NCI-H146 (cell line): ENCODE measurements at regions not wholly inside any gene's neighbourhood (a gene's known extent, or its start where the extent isn't known, plus 50 kb on each side); places are given as distances from the start of the nearest gene placed in this dataset.

ENCODE experiments used
- DNase-seq: peaks from one replicate; lab custom pipeline; 2025; lab: John Stamatoyannopoulos, UW

GRCh38 chr10:131487822-131488221 is 176.3 kb upstream of the TCERG1L start:
- no peak for DNase-seq

GRCh38 chr10:131490991-131491594 is 179.6 kb upstream of the TCERG1L start:
- no peak for DNase-seq

- no peak for DNase-seq
These were observed 180.8 kb upstream of the TCERG1L start for GRCh38 chr10:131492211-131492857.

GRCh38 chr10:131493432-131493831 is 181.9 kb upstream of the TCERG1L start:
- DNase-seq: no peak

- DNase-seq: no peak
These were observed 182.9 kb upstream of the TCERG1L start for GRCh38 chr10:131494451-131494850.

GRCh38 chr10:131495224-131495623 is 183.7 kb upstream of the TCERG1L start:
- DNase-seq: no peak

- DNase-seq: no peak
These were observed 184.4 kb upstream of the TCERG1L start for GRCh38 chr10:131495892-131496291.

GRCh38 chr10:131496351-131497052 is 185.0 kb upstream of the TCERG1L start:
- no peak for DNase-seq

GRCh38 chr10:131499566-131499965 is 188.0 kb upstream of the TCERG1L start:
- no peak for DNase-seq

GRCh38 chr10:131500181-131500580 is 188.7 kb upstream of the TCERG1L start:
- no peak for DNase-seq

GRCh38 chr10:131500892-131501291 is 189.4 kb upstream of the TCERG1L start:
- DNase-seq: no peak

- DNase-seq: no peak
These were observed 192.5 kb upstream of the TCERG1L start for GRCh38 chr10:131503992-131504391.

GRCh38 chr10:131511391-131511790 is 199.9 kb upstream of the TCERG1L start:
- DNase-seq: no peak

GRCh38 chr10:131512852-131513251 is 201.3 kb upstream of the TCERG1L start:
- DNase-seq: no peak

- no peak for DNase-seq
These were observed 201.9 kb upstream of the TCERG1L start for GRCh38 chr10:131513445-131513844.

- DNase-seq: no peak
These were observed 202.4 kb upstream of the TCERG1L start for GRCh38 chr10:131513901-131514300.

GRCh38 chr10:131514454-131514853 is 202.9 kb upstream of the TCERG1L start:
- DNase-seq: no peak

- DNase-seq: no peak
These were observed 204.8 kb upstream of the TCERG1L start for GRCh38 chr10:131516285-131516684.

- DNase-seq: no peak
These were observed 206.3 kb upstream of the TCERG1L start for GRCh38 chr10:131517781-131518180.

GRCh38 chr10:131519723-131520605 is 208.4 kb upstream of the TCERG1L start:
- DNase-seq: no peak

- no peak for DNase-seq
These were observed 220.0 kb upstream of the TCERG1L start for GRCh38 chr10:131531265-131532190.
